Coronary artery (tissue), 2 donors: ENCODE measurements at regions not wholly inside any gene's neighbourhood (a gene's known extent, or its start where the extent isn't known, plus 50 kb on each side); places are given as distances from the start of the nearest gene placed in this dataset.

Experiments
- DNase-seq: peaks from one replicate; pipeline ENCODE4 v3.0.0-alpha.2; 2017; ENCODE audit warnings: low spot score
- H3K27ac ChIP-seq, 2 donors: fragments of 200-600 bp; sonication (generic); one replicate each; pipeline ENCODE4 v1.5.1; 2016 to 2019
- H3K4me3 ChIP-seq: fragments of 200-600 bp; sonication (generic); 2 replicates; pipeline ENCODE4 v1.5.1; 2016; ENCODE audit warnings: mild to moderate bottlenecking, moderate library complexity
- TF ChIP-seq, protein P1 (sequence below): fragments of 200-600 bp; sonication (generic); IDR thresholded peaks from one replicate; pipeline ENCODE4 v1.5.1; 2019; ENCODE audit warnings: antibody characterized with exemption

DNA sequence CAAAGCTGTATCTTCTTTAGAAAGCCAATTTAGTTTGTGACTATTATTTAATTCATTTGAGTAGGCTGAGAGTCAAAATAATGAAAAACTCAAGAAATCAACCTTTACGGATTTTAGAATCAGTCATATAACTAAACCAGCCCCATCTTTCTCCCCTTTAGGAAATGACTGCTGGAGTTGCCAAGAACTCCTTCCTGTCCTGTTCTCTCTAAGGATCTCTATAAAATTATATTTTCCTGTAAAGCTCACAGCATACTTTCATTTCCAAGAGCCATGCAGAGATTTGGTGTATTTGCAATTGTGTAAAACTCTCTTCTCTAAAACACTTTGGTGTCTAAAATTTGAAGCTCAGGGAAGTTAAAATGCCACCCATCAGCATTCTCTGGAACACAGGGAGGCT, 323.4 kb upstream of the GBE1 start:
- DNase-seq: no peak
- H3K27ac ChIP-seq: no peak overlapping the region
- TF ChIP-seq, protein P1, sequence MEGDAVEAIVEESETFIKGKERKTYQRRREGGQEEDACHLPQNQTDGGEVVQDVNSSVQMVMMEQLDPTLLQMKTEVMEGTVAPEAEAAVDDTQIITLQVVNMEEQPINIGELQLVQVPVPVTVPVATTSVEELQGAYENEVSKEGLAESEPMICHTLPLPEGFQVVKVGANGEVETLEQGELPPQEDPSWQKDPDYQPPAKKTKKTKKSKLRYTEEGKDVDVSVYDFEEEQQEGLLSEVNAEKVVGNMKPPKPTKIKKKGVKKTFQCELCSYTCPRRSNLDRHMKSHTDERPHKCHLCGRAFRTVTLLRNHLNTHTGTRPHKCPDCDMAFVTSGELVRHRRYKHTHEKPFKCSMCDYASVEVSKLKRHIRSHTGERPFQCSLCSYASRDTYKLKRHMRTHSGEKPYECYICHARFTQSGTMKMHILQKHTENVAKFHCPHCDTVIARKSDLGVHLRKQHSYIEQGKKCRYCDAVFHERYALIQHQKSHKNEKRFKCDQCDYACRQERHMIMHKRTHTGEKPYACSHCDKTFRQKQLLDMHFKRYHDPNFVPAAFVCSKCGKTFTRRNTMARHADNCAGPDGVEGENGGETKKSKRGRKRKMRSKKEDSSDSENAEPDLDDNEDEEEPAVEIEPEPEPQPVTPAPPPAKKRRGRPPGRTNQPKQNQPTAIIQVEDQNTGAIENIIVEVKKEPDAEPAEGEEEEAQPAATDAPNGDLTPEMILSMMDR: no peak
- H3K4me3 ChIP-seq: no peak overlapping the region

DNA sequence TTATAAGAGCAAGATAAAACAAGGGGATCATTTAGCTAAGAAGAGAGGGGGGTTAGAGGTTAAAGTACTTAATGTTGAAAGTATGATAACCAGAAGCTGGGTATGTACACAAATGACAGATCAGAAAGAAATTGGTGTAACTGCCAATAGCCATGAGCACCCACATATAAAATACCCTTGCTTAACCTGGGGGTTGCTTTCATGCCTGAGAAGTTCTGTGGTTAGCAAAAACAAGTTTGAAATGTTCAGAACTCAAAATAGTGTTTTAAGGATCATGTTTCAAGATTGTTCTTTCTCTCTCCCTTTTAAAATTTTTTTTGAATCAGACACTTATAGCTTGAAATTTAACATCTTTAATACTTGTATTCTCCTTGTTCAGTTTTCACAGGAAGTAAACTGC, 321.4 kb upstream of the GBE1 start:
- TF ChIP-seq, protein P1: no peak
- no peak for DNase-seq
- no peak overlapping the region for H3K27ac ChIP-seq
- no peak overlapping the region for H3K4me3 ChIP-seq

DNA sequence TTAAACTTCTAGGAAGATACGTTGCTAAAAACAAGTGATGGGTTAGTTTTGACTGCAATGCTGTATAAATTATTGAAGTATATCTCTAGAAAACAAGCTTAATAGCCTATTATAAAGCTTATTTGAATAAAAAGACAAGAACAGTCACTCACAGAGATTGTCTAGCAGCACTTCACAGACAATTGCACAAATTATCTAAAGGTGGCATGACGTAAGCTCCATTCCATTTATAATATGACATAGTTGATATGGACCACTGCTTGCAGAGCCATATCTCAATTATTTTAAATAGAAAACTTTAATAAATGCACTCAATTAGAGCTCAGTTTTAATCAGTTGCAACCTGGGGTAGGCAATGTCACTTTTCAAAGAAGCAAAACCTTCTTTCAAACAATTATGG, 319.9 kb upstream of the GBE1 start:
- TF ChIP-seq, protein P1: no peak
- DNase-seq: no peak
- H3K4me3 ChIP-seq: no peak overlapping the region
- no peak overlapping the region for H3K27ac ChIP-seq

DNA sequence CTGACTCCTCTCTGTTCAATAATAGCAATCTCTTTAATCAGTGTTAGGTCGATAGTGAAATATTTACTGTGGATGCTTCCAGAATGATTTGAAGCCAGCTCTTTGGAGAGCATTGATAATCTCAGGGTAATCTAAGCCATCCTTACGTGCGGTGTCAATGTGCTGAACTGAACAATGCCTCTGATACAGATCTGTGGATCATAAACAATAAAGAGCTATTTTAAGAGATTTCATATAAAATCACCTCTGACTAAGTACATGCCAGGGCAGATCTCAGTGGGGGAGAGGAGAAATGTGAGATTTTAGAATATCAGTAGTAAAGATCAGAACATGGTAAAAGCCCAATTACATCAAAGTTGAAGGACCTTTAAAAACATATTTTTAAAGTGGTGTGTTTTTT, 319.3 kb upstream of the GBE1 start:
- no peak for DNase-seq
- TF ChIP-seq, protein P1: no peak
- Histone ChIP-seq H3K4me3 (no peak overlapping the region), H3K27ac (no peak overlapping the region)

DNA sequence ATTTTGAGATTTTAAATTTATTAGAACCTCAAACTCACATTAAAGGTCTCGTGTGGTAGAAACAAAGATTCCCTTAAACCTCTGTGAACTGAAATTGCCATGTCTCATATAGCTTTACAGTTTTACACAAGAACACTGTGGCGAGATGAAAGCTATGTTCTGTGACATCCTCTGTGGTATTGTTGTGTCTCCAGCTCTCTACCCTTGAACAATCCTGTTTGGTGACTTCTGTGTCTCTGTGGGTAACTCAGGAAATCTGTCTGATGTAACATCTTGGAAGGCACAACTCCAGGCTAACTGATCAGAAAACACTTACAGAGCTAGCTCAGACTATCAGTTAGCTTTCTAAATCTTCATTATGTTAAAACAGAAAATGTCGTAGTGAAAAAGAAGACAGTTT, 318.8 kb upstream of the GBE1 start:
- TF ChIP-seq, protein P1: no peak
- H3K4me3 ChIP-seq: no peak overlapping the region
- DNase-seq: no peak
- H3K27ac ChIP-seq: no peak overlapping the region

DNA sequence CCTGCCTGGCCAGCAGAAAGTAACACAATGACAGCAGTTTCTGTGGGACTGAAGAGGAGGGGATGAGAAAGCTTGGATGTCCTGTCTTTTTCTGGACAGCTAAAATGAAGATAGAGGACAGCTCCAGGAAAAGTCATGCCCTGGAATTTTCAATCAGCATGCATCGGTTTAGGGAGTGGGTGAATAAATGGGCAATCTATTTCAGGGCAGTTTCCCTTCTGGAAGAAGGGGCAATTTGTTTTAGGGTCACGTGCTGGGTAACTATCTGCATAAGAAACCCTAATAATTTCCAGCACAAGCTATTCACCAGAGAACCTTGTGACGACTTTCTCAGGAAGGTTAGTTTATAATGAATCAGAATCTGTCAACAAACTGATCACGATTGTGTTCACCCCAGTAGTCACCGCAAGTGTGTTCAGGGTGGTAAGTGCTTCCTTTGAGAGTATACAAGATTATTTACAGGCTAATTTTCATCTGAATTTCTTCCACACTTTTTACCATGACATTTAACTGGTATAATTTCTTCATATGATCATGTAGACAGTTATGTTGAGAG, 318.0 kb upstream of the GBE1 start:
- no peak for DNase-seq
- TF ChIP-seq, protein P1: no peak

DNA sequence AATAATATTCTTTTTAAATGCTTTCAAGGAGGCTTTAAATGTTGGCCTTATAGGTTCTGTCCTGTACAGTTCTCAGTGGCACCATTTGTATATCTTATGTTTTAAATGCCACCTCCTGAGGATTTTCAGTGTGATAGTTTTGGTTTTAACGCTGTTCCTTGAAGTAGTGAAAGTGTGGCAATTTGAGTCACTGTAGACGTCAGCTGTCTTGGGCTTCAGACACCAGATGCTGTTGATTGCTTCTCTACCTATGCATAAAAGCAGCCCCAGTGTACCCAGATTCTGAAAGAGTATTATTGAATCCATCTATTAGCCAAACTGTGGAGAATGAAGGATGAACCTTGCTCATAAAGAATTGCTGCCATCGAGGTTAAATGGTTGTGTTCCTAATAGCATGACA, 316.8 kb upstream of the GBE1 start:
- no peak overlapping the region for H3K27ac ChIP-seq
- DNase-seq: no peak
- TF ChIP-seq, protein P1: no peak

More for the DNA sequence above, 318.0 kb upstream of the GBE1 start:
- no peak overlapping the region for H3K27ac ChIP-seq
- H3K4me3 ChIP-seq: no peak overlapping the region

More for the DNA sequence above, 316.8 kb upstream of the GBE1 start:
- no peak overlapping the region for H3K4me3 ChIP-seq
